ENCODE measurements at regions not wholly inside any gene's neighbourhood (a gene's known extent, or its start where the extent isn't known, plus 50 kb on each side); places are given as distances from the start of the nearest gene placed in this dataset.

DNA sequence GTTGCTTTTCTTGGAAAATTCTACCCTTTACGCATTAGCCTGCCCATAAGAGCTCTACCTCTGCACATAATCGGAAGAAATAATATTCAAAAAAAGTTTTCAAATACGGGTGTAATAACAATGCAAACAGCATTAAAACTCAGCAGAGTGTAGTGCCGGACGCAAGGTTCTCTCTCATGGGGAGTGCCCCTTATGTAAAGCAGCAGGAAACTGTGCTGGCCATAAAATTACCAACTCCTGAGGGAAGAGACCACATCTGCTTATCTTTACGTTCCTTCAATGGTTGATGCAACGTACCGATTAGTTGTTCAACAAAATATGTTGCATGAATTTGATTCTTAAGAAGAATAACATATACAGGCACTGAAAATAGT lies 118.7 kb upstream of the TMCC3 start:
- Histone ChIP-seq H4K20me1 (ENCODE audit: low read depth) (no peaks in the 10 kb centered on the region), H3K9ac (no peak overlapping the region), H3K4me3 (no peak overlapping the region), H3K9me3 (ENCODE audit: low read depth) (no peaks in the 10 kb centered on the region), H2AFZ (replicated peaks) (no peak overlapping the region), H3K4me1 (no peaks in the 10 kb centered on the region), H3K27me3 (no peaks in the 10 kb centered on the region), H3K4me2 (no peak overlapping the region), H3K27ac (no peak overlapping the region), H3K36me3 (no peaks in the 10 kb centered on the region), H3F3A (ENCODE audit: low read depth) (no peaks in the 10 kb centered on the region), H3K79me2 (ENCODE audit: low read depth) (no peaks in the 10 kb centered on the region)
- H3K4me1 Mint-ChIP-seq, result peaks cover 20% of the 10 kb centered on the region
- peaks cover 2% of the 10 kb centered on the region for H3K27me3 Mint-ChIP-seq (ENCODE audit: insufficient read depth, low read depth)
- no peak for TF ChIP-seq EZH2 (IDR thresholded peaks at IDR 0.05)
- TF ChIP-seq, protein P1, sequence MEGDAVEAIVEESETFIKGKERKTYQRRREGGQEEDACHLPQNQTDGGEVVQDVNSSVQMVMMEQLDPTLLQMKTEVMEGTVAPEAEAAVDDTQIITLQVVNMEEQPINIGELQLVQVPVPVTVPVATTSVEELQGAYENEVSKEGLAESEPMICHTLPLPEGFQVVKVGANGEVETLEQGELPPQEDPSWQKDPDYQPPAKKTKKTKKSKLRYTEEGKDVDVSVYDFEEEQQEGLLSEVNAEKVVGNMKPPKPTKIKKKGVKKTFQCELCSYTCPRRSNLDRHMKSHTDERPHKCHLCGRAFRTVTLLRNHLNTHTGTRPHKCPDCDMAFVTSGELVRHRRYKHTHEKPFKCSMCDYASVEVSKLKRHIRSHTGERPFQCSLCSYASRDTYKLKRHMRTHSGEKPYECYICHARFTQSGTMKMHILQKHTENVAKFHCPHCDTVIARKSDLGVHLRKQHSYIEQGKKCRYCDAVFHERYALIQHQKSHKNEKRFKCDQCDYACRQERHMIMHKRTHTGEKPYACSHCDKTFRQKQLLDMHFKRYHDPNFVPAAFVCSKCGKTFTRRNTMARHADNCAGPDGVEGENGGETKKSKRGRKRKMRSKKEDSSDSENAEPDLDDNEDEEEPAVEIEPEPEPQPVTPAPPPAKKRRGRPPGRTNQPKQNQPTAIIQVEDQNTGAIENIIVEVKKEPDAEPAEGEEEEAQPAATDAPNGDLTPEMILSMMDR (IDR thresholded peaks at IDR 0.05), result no peak
- TF ChIP-seq EZH2phosphoT487 (IDR thresholded peaks at IDR 0.05), result no peak
- H3K27ac Mint-ChIP-seq, result no peak overlapping the region
- no peaks in the 10 kb centered on the region for H3K9me3 Mint-ChIP-seq
- no peak overlapping the region for H3K4me3 Mint-ChIP-seq
- no peaks in the 10 kb centered on the region for H3K36me3 Mint-ChIP-seq
- DNase-seq (ENCODE audit: low spot score), result no peak

DNA sequence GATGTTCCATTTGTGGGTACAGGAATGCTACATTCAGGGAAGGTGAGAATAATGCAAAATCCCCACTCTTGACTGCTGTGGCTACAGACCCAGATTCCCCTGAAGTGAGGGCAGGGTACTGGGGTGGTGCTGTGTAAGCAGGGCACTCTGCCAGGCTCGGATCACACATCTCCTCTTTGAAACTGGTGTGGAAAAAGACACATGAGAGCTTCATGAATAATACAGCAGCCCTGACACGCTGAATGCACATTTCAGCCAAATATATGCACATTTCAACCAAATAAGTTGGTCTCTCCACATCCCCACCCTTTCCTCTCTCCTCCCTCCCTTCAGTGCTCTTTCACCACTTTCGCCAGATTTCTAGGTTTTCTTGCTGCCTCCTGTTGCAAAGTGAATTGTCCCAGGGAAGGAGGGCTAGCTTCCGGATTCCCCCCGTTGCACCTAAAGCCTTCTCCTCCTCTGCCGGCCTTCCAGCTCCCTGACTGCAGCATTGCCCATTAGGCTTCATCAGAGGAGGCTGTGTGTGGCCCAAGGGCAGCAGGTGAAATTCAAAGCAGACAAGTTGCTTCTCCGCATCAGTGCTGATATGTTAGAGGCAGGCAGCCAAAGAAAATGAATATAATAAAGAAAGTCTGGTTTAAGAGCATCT lies 118.2 kb upstream of the TMCC3 start:
- Mint-ChIP-seq H3K36me3 (no peaks in the 10 kb centered on the region), H3K27ac (peak overlapping the region; percentile 79), H3K9me3 (no peaks in the 10 kb centered on the region), H3K4me3 (no peak overlapping the region), H3K27me3 (ENCODE audit: insufficient read depth, low read depth) (peaks cover 2% of the 10 kb centered on the region), H3K4me1 (peaks cover 20% of the 10 kb centered on the region)
- Histone ChIP-seq H3K9me3 (ENCODE audit: low read depth) (no peaks in the 10 kb centered on the region), H3K9ac (no peak overlapping the region), H3K79me2 (ENCODE audit: low read depth) (no peaks in the 10 kb centered on the region), H3K36me3 (no peaks in the 10 kb centered on the region), H4K20me1 (ENCODE audit: low read depth) (no peaks in the 10 kb centered on the region), H3K4me2 (no peak overlapping the region), H3K27me3 (no peaks in the 10 kb centered on the region), H3F3A (ENCODE audit: low read depth) (no peaks in the 10 kb centered on the region), H3K27ac (no peak overlapping the region), H3K4me3 (no peak overlapping the region), H3K4me1 (no peaks in the 10 kb centered on the region), H2AFZ (replicated peaks) (no peak overlapping the region)
- TF ChIP-seq EZH2 (IDR thresholded peaks at IDR 0.05) (no peak), EZH2phosphoT487 (IDR thresholded peaks at IDR 0.05) (no peak)
- TF ChIP-seq, protein P1 (IDR thresholded peaks at IDR 0.05), result no peak
- no peak for DNase-seq (ENCODE audit: low spot score)

DNA sequence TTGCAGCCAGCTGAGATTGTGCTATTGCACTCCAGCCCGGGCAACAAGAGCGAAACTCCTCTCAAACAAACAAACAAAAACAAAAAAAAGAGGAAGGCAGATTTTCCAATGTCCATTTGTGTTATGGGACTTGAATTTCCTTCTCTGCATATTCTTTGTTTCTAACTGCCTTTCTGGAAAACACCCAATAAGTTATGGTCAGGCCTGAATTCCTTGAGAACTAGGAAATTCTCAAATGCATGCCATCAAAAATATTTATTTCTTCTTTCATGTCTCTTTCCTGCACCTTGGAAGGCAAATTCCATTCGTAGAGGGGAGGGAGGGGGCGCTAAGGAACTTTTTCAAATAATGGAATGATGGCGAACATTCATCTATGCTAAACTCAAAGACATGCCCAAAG lies 117.6 kb upstream of the TMCC3 start:
- H2AFZ ChIP-seq (replicated peaks), result no peak overlapping the region
- H3K4me1 ChIP-seq, result no peaks in the 10 kb centered on the region
- H3K4me3 ChIP-seq, result no peak overlapping the region
- Mint-ChIP-seq H3K27me3 (ENCODE audit: insufficient read depth, low read depth) (peaks cover 2% of the 10 kb centered on the region), H3K36me3 (no peaks in the 10 kb centered on the region), H3K9me3 (no peaks in the 10 kb centered on the region), H3K4me3 (no peak overlapping the region), H3K4me1 (peaks cover 20% of the 10 kb centered on the region), H3K27ac (no peak overlapping the region)
- H3K9ac ChIP-seq, result no peak overlapping the region
- no peak overlapping the region for H3K27ac ChIP-seq
- TF ChIP-seq EZH2 (IDR thresholded peaks at IDR 0.05), result no peak
- no peak overlapping the region for H3K4me2 ChIP-seq
- H4K20me1 ChIP-seq (ENCODE audit: low read depth), result no peaks in the 10 kb centered on the region
- no peaks in the 10 kb centered on the region for H3K79me2 ChIP-seq (ENCODE audit: low read depth)
- H3K9me3 ChIP-seq (ENCODE audit: low read depth), result no peaks in the 10 kb centered on the region
- no peaks in the 10 kb centered on the region for H3F3A ChIP-seq (ENCODE audit: low read depth)
- H3K27me3 ChIP-seq, result no peaks in the 10 kb centered on the region
- no peak for DNase-seq (ENCODE audit: low spot score)
- no peaks in the 10 kb centered on the region for H3K36me3 ChIP-seq

DNA sequence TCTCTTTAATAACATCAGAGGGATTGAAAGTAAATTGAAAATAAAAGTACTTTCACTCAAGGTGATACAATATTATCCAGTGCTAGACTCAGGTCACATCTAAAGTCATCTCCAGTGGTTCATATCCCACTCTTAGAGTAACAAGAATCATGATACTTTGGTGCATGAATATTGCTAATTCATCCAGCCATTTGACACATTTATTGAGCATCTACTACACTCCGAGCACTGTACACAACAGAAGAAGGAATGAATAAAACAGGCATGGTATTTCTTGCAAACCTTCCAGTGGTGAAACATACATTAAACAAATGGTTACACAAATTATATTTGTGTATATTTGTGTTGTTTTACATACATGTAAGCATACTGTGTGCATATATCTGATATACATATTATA lies 116.0 kb upstream of the TMCC3 start:
- H3K9me3 ChIP-seq (ENCODE audit: low read depth), result no peaks in the 10 kb centered on the region
- Mint-ChIP-seq H3K36me3 (no peaks in the 10 kb centered on the region), H3K27me3 (ENCODE audit: insufficient read depth, low read depth) (peaks cover 2% of the 10 kb centered on the region), H3K4me1 (peaks cover 20% of the 10 kb centered on the region), H3K27ac (no peak overlapping the region), H3K9me3 (no peaks in the 10 kb centered on the region), H3K4me3 (no peak overlapping the region)
- H3K9ac ChIP-seq, result no peak overlapping the region
- H3F3A ChIP-seq (ENCODE audit: low read depth), result no peaks in the 10 kb centered on the region
- no peaks in the 10 kb centered on the region for H3K27me3 ChIP-seq
- H2AFZ ChIP-seq (replicated peaks), result no peak overlapping the region
- no peaks in the 10 kb centered on the region for H3K4me1 ChIP-seq
- TF ChIP-seq EZH2phosphoT487 (IDR thresholded peaks at IDR 0.05) (no peak), EZH2 (IDR thresholded peaks at IDR 0.05) (no peak)
- TF ChIP-seq, protein P1 (IDR thresholded peaks at IDR 0.05), result no peak
- H3K79me2 ChIP-seq (ENCODE audit: low read depth), result no peaks in the 10 kb centered on the region
- H3K27ac ChIP-seq, result no peak overlapping the region
- no peak overlapping the region for H3K4me2 ChIP-seq
- DNase-seq (ENCODE audit: low spot score), result no peak
- no peaks in the 10 kb centered on the region for H4K20me1 ChIP-seq (ENCODE audit: low read depth)
- no peaks in the 10 kb centered on the region for H3K36me3 ChIP-seq
- H3K4me3 ChIP-seq, result no peak overlapping the region
